Heart right ventricle (tissue), 16 donors: ENCODE measurements at regions not wholly inside any gene's neighbourhood (a gene's known extent, or its start where the extent isn't known, plus 50 kb on each side); places are given as distances from the start of the nearest gene placed in this dataset.

Source experiments
- ATAC-seq, 8 donors: fragments of 200-7000 bp; cut with Tn5 transposase; one replicate each; pipeline ENCODE4 v1.9.1; 2020; ENCODE audit warnings: mild to moderate bottlenecking in 8 of 8, moderate library complexity in 8 of 8, moderate number of reproducible peaks in 1 of 8
- DNase-seq, 2 donors: peaks; one replicate each; pipeline ENCODE4 v3.0.0-alpha.2; 2020
- H3K27ac ChIP-seq, 10 donors: fragments of 200-600 bp; sonication (generic) in 2 of 10; one replicate each; pipeline versions ENCODE4 v1.5.0 to v1.8.0; 2020 to 2022; ENCODE audit warnings: mild to moderate bottlenecking in 3 of 10
- H3K27me3 ChIP-seq, 7 donors: fragments of 200-600 bp; one replicate each; pipeline ENCODE4 v1.8.0; 2021 to 2022; ENCODE audit warnings: mild to moderate bottlenecking in 2 of 7
- H3K36me3 ChIP-seq, 9 donors: fragments of 200-600 bp; sonication (generic) in 1 of 9; one replicate each; pipeline versions ENCODE4 v1.5.0 to v1.8.0; 2020 to 2022; ENCODE audit warnings: mild to moderate bottlenecking in 2 of 9
- H3K4me1 ChIP-seq, 9 donors: fragments of 200-600 bp; sonication (generic) in 1 of 9; one replicate each; pipeline versions ENCODE4 v1.5.0 to v1.8.0; 2020 to 2022; ENCODE audit warnings: mild to moderate bottlenecking in 4 of 9
- H3K4me3 ChIP-seq, 10 donors: fragments of 200-600 bp; sonication (generic) in 2 of 10; one replicate each; pipeline versions ENCODE4 v1.5.0 to v1.8.0; 2020 to 2022; ENCODE audit warnings: mild to moderate bottlenecking in 7 of 10, moderate library complexity in 2 of 10
- H3K9me3 ChIP-seq, 11 donors: fragments of 200-600 bp in 10 of 11; sonication (generic) in 2 of 11; one replicate each; pipeline versions ENCODE4 v1.5.0 to v1.8.0; 2013 to 2022; ENCODE audit warnings: mild to moderate bottlenecking in 2 of 11, control low read depth in 1 of 11, moderate library complexity in 1 of 11
- CTCF ChIP-seq, 9 donors: fragments of 200-600 bp; sonication (generic) in 2 of 9; IDR thresholded peaks; one replicate each; pipeline versions ENCODE4 v1.5.0 to v1.8.0; 2021 to 2022; ENCODE audit warnings: antibody characterized with exemption in 9 of 9, mild to moderate bottlenecking in 5 of 9, moderate library complexity in 1 of 9
- WGBS, 2 donors: extraction: QIAGEN DNeasy Blood & Tissue Kit; methylation state at CpG; one replicate each; pipeline ENCODE4 v1.1.7; 2013; ENCODE audit warnings: inconsistent platforms in 1 of 2; 5-methylcytosine and 5-hydroxymethylcytosine counted together
- intact Hi-C, 10 donors: fragments of 100-400 bp; cut with DNase I; formaldehyde crosslinking; loops; one replicate each; pipeline versions ENCODE4 v1.11.1 to v1.14.2; 2022
- donor health status: Arrhythmogenic right ventricular cardiomyopathy.
- donor health status: ischemic (EF 13 %, LVEDD 7.1; RV severe dilation, severe dysfunction).
- donor health status: healthy with polysubstance abuse.
- donor health status: DM: no; HTN: yes; CAD: no.
- donor health status: DM: no; HTN: no; CAD: no.
- donor health status: ischemic (EF 25% LVEDD 6.9; RV normal size, moderate dysfunction).
- donor health status: ischemic (EF 25% LVEDD 5.7; RV mildly dilated, moderate dysfunction).
- donor health status: healthy.
- donor health status: DM: yes; HTN: yes; CAD: no.
- donor health status: Ischemic cardiomyopathy.
- donor health status: ischemic (EF 35%, LVEDD 5.7; RV mildly dilated, moderate dysfunction).
- donor health status: nonischemic (EF 11% LVEDD 7.7; RV severe dilation, severe dysfunction).
- donor health status: DM: yes; HTN: yes; CAD: no.
- donor health status: PGD.
- donor health status: ischemic (EF 29% LVEDD 5.4; RV normal size, mild dysfunction).
- donor health status: nonischemic (EF 23%, LVEDD 6.1; RV moderate dilation, normal function).

- 75 to 84% methylated on average over 1 of the region's 1 CpG for WGBS, 2 donors
- ATAC-seq (no peak), DNase-seq (no peak)
- H3K4me1 ChIP-seq = no peaks in the 10 kb centered on the region
- no peaks in the 10 kb centered on the region for H3K9me3 ChIP-seq
- H3K4me3 ChIP-seq = no peak overlapping the region
- intact Hi-C loops = no loop called here
- no peaks in the 10 kb centered on the region for H3K27me3 ChIP-seq
- H3K36me3 ChIP-seq = no peaks in the 10 kb centered on the region
- H3K27ac ChIP-seq = no peak overlapping the region
- TF ChIP-seq CTCF (IDR thresholded peaks at IDR 0.05) = no peak
Observed at GRCh38 chr5:117671551-117671950, 1096.9 kb upstream of the SEMA6A start.

- intact Hi-C loops = no loop called here
- H3K4me3 ChIP-seq = no peak overlapping the region
- no peak overlapping the region for H3K27ac ChIP-seq
- ATAC-seq (no peak), DNase-seq (no peak)
- H3K36me3 ChIP-seq = no peaks in the 10 kb centered on the region
- no peaks in the 10 kb centered on the region for H3K4me1 ChIP-seq
- H3K27me3 ChIP-seq = no peaks in the 10 kb centered on the region
- H3K9me3 ChIP-seq = no peaks in the 10 kb centered on the region
- WGBS, 2 donors = 62 to 83% methylated on average over 3 of the region's 3 CpGs
- no peak for TF ChIP-seq CTCF (IDR thresholded peaks at IDR 0.05)
Observed at GRCh38 chr5:117667105-117667504, 1092.5 kb upstream of the SEMA6A start.

GRCh38 chr5:117665121-117665520 lies 1090.5 kb upstream of the SEMA6A start:
- no peaks in the 10 kb centered on the region for H3K36me3 ChIP-seq
- 73 to 80% methylated on average over 1 of the region's 1 CpG for WGBS, 2 donors
- H3K4me3 ChIP-seq = no peak overlapping the region
- ATAC-seq = no peak
- H3K4me1 ChIP-seq = no peaks in the 10 kb centered on the region
- H3K27me3 ChIP-seq = no peaks in the 10 kb centered on the region
- no peaks in the 10 kb centered on the region for H3K9me3 ChIP-seq
- no peak for TF ChIP-seq CTCF (IDR thresholded peaks at IDR 0.05)
- H3K27ac ChIP-seq = no peak overlapping the region
- intact Hi-C loops = no loop called here
- no peak for DNase-seq

- H3K4me3 ChIP-seq = no peak overlapping the region
- no peak overlapping the region for H3K27ac ChIP-seq
- H3K4me1 ChIP-seq = no peaks in the 10 kb centered on the region
- 76 to 89% methylated on average over 2 of the region's 2 CpGs for WGBS, 2 donors
- no peak for DNase-seq
- no peak for ATAC-seq
- no peaks in the 10 kb centered on the region for H3K9me3 ChIP-seq
- H3K36me3 ChIP-seq = no peaks in the 10 kb centered on the region
- H3K27me3 ChIP-seq = no peaks in the 10 kb centered on the region
- no peak for TF ChIP-seq CTCF (IDR thresholded peaks at IDR 0.05)
- intact Hi-C loops = no loop called here
Observed at GRCh38 chr5:117662361-117662760, 1087.7 kb upstream of the SEMA6A start.

GRCh38 chr5:117657541-117657940 lies 1082.9 kb upstream of the SEMA6A start:
- no peak for ATAC-seq
- H3K36me3 ChIP-seq = no peaks in the 10 kb centered on the region
- DNase-seq = no peak
- no peak for TF ChIP-seq CTCF (IDR thresholded peaks at IDR 0.05)
- intact Hi-C loops = no loop called here
- no peak overlapping the region for H3K27ac ChIP-seq
- WGBS, 2 donors = 54 to 63% methylated on average over 1 of the region's 1 CpG
- H3K27me3 ChIP-seq = no peaks in the 10 kb centered on the region
- no peaks in the 10 kb centered on the region for H3K4me1 ChIP-seq
- no peak overlapping the region for H3K4me3 ChIP-seq
- H3K9me3 ChIP-seq = no peaks in the 10 kb centered on the region
